GM12891 (cell line): ENCODE measurements at regions not wholly inside any gene's neighbourhood (a gene's known extent, or its start where the extent isn't known, plus 50 kb on each side); places are given as distances from the start of the nearest gene placed in this dataset.

ENCODE experiments used
- POLR2A ChIP-seq: IDR thresholded peaks from 2 replicates; pipeline ENCODE4 v1.6.1; 2011; ENCODE audit warnings: low read depth, low read length, control low read depth
- POLR2AphosphoS5 ChIP-seq: IDR thresholded peaks from 2 replicates; pipeline ENCODE4 v1.6.1; 2011; ENCODE audit warnings: low read depth, low read length, control low read depth
- POU2F2 ChIP-seq: IDR thresholded peaks from 2 replicates; pipeline ENCODE4 v1.6.1; 2011; ENCODE audit warnings: low read depth, mild to moderate bottlenecking, control low read depth, low read length, moderate library complexity
- TAF1 ChIP-seq: IDR thresholded peaks from 2 replicates; pipeline ENCODE4 v1.6.1; 2011; ENCODE audit warnings: low read depth, low read length, control low read depth

- no peak for TF ChIP-seq POLR2AphosphoS5
- no peak for TF ChIP-seq POLR2A
- no peak for TF ChIP-seq TAF1
- TF ChIP-seq POU2F2: no peak
Measured at GRCh38 chr10:10417671-10418070, 600.0 kb upstream of the CELF2 start.
